ENCODE measurements at regions not wholly inside any gene's neighbourhood (a gene's known extent, or its start where the extent isn't known, plus 50 kb on each side); places are given as distances from the start of the nearest gene placed in this dataset.
"Not testable (repeated sequence)": the region's sequence is repeated elsewhere in the genome, so short reads cannot be mapped to it uniquely, and the experiment has no call there.

DNA sequence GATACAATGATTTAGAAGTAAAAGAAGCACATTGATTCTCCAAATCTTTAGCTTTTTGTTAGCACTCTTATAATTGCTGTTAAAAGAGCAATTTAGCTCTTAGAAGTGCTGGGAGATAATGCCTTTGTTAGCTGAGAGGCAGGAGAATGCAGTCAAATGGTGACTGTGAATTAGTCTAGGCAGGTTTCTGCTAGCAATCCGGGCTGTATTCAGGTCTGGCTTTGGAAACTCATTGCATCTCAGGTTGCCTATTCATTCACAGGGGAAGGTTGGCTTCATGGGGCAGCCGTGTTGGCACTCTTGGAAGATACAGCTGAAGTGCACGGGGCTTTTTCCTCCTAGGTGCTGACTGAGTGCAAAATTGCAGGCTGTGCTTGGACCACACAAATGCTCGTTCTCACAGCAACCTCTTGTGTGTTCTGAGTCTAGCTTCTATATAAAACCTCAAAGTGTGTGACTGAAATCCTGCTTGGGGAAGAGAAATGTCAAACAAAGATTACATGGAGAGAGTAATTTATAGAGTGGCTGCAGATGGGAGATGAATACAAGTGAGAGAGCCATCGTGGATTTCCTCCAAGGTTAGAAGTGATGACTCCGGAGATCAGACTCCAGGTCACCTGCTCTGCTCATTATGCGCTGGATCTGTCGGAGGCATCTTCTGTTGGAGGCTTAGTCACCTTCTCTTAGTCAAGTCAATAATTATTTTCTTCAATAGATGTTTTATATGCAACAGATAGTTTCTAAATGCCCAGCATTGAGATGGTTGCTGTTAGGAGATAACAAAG lies 167.8 kb downstream of the PMAIP1 start:
- DNase-seq (ENCODE audit: low read depth in 2 of 2, low spot score in 1 of 2), result no peak

DNA sequence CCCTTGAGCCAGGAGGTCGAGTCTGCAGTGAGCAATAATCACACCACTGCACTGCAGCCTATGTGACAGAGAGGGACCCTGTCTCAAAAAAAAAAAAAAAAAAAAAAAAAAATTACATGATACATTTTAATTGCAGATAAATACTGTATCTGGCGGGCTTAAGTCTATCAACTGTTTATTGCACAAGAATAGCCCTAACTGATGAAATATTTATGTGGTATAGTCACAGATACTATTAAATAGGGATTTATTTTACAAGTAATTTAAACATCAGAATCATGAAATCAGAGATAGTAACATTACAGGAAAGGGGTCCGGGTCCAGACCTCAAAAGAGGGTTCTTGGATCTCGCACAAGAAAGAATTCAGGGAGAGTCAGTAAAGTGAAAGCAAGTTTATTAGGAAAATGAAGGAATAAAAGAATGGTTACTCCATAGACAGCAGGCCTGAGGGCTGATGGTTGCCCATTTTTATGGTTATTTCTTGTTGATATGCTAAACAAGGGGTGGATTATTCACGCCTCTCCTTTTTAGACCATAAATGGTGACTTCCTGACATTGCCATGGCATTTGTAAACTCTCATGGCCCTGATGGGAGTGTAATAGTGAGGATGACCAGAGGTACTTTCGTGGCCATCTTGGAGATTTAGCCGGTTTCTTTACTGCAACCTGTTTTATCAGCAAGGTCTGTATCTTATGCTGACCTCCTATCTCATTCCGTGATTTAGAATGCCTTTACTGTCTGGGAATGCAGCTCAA lies 166.6 kb downstream of the PMAIP1 start:
- no peak for DNase-seq (ENCODE audit: low read depth in 2 of 2, low spot score in 1 of 2)

DNA sequence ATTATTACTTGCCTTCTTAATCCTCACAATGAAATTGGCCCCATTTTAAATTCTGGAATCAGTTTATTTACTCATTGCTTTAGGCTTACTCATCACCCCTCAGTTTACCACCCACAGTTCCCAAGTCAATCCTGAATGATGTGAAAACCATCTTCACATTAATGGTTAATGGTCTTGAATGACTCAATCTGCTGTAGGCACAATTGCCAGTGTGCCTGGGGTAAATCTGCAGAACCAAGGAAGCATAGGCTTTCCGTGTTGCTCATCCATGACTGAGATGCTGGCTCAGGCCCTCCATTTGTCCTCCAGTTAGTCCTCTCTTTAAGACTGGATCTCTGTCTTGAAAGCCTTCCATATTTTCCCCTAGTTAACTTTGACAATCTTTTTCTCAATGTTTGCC lies 164.5 kb downstream of the PMAIP1 start:
- no peak for DNase-seq (ENCODE audit: low read depth in 2 of 2, low spot score in 1 of 2)

DNA sequence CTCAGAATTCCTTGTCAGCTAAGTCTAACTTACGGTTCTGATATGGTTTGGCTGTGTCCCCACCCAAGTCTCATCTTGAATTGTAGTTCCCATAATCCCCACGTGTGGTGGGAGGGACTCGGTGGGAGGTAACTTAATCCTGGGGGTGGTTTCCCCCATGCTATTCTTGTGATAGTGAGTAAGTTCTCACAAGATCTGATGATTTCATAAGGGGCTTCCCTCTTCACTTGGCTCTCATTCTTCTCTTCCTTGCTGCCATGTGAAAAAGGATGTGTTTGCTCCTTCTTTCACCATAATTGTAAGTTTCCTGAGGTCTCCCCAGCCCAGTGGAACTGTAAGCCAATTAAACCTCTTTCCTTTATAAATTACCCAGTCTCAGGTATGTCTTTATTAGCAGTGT lies 163.0 kb downstream of the PMAIP1 start:
- DNase-seq (ENCODE audit: low read depth in 2 of 2, low spot score in 1 of 2), result not testable (repeated sequence)

DNA sequence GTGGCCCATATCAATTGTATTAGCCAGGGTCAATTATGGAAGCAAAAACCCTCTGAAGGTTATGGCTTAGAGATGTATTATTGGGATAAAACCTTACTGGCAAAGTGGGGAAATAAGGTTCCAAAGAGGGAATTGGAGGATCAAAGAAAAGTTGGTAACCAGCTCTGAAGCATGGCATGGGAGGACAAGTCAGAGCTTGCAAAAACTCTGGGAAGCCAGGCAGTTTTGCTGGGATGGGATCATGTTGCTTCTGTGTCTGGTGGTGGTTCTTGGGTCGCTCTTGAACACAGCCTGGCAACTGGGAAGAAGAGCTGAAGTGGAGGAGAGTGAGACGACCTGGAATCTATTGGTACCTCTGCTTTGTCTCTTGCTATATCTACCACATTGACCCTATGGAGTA lies 162.6 kb downstream of the PMAIP1 start:
- no peak for DNase-seq (ENCODE audit: low read depth in 2 of 2, low spot score in 1 of 2)

DNA sequence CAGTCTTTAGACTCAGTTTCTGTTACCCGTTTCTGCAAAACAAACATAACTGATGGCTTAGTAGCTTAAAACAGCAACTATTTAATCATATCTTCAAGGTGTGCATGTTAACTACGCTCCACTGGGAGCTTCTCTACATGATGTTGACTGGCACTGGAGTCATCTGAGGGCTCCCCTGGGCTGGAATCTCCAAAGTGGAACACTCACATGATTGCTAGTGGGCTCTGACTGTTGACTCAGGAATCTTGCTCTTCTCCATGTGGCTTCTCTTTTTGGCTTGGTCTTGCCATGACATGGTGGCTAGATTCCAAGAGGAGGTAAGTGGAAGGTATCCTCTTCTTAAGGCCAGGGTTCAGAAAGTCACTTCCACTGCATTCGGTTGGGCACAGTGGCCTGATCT lies 160.8 kb downstream of the PMAIP1 start:
- DNase-seq (ENCODE audit: low read depth in 2 of 2, low spot score in 1 of 2), result no peak

DNA sequence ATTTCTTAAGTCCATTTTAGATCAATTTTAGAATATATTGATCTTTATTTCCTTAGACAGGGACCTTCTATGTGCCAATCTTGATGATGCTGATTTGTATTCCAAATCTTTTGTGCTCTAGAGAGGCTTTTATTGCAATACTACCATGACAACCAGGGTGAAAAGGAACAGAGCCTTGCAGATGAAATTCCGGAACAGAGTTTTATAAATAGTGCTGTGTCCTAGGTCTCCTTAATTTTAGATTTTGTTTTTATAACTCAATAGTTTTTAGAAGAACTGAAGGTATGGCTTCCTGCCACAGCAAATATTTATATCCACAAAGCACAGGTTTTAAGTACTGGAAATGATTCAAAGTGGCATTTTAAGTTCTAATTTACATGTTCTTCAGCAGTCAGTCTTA lies 160.2 kb downstream of the PMAIP1 start:
- no peak for DNase-seq (ENCODE audit: low read depth in 2 of 2, low spot score in 1 of 2)

DNA sequence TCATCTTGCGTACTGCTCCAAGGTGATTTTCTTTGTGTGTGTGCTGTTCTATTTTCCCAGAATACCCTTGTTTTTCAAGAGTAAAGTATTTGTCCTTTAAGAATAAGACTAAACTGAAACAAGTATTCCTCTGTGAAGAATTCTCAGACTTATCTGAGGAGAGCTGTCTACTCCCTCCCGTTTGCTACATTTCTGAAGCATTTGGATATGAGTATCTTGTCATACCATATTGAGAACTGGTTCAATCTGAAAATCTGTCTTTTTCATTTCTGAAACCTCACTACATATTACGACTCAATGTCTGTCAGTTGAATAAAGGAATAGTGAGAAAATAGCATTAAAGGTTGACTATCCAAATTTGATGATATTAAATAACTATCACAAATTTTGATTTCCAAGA lies 159.4 kb downstream of the PMAIP1 start:
- no peak for DNase-seq (ENCODE audit: low read depth in 2 of 2, low spot score in 1 of 2)

DNA sequence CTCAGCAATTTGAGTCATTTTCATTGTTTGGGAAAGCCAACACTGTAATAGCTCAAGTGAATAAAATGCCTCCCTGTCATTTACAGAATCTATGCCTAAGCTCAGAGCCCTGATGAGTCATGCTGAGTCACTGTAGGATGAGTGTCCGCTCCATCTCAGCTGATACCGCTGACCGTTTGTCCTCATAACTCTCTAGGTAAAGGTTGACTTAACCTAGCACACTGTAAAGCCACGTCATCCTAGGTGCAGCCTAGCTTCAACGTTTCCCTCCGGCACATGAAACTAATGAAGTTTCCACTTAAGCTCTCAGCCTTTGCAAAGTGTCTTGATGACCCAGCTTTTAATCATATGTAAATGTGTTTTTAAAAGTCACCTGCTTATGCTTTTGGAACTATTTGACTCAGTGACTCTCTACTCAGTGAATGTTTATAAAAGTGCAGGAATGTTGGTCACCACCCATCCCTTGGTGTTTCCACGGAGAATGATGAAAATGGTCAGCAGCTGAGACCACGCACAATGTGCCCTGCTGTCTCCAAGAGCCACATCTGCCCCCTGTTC lies 154.0 kb downstream of the PMAIP1 start:
- no peak for DNase-seq (ENCODE audit: low read depth in 2 of 2, low spot score in 1 of 2)

DNA sequence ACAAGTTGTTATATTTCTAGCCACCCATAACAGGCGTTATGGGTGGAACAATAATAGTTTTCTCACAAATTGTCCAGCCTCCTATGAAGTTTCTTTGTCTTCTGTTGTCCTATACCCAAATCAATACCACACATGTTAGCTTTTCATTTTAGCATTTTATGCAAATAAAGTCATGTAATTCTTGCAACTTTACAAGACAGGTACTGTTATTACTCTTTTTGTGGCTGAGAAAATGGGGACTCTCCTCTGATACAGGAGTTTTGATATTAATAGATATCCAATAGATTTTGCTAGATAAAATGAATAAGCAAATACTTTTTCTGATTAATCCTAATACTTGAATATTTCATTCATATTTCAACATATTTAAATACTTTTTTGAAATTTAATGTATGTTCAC lies 151.0 kb downstream of the PMAIP1 start:
- no peak for DNase-seq (ENCODE audit: low read depth in 2 of 2, low spot score in 1 of 2)

DNA sequence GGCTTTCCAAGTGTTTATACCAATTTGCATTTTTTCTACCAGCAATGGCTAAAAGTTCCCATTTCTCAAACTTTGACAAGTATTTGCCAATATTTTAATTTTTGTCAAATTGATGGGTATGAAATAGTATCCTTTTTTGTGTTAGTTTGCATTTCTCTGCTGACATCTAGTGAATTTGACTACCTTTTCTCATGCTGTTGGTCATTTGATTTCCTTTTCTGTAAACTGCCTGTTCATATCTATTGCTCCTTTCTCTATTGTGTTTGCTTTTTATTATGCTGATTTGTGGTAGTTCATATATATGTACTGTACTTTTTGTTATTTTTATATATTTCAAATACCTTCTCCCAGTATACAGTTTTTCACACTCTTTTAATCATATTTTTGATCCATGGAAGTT lies 149.4 kb downstream of the PMAIP1 start:
- DNase-seq (ENCODE audit: low read depth in 2 of 2, low spot score in 1 of 2), result no peak

DNA sequence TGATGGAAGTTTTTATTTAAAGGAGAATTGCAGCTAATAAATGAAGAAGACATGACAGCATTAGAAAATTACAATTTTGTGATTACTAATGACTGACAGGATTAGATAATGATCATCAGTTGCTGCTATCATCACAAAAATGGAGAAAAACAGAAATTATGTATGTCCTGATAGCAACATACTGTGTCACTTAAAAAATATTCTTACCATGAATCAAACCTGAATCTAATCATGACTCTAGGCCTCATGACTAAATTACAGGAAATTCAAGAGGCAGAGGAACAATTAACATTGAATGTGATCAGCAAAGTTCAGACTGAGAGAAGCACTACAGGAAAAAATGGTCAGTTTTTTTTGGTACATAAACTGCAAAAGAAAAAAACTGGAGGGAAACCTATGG lies 147.8 kb downstream of the PMAIP1 start:
- DNase-seq (ENCODE audit: low read depth in 2 of 2, low spot score in 1 of 2), result no peak

DNA sequence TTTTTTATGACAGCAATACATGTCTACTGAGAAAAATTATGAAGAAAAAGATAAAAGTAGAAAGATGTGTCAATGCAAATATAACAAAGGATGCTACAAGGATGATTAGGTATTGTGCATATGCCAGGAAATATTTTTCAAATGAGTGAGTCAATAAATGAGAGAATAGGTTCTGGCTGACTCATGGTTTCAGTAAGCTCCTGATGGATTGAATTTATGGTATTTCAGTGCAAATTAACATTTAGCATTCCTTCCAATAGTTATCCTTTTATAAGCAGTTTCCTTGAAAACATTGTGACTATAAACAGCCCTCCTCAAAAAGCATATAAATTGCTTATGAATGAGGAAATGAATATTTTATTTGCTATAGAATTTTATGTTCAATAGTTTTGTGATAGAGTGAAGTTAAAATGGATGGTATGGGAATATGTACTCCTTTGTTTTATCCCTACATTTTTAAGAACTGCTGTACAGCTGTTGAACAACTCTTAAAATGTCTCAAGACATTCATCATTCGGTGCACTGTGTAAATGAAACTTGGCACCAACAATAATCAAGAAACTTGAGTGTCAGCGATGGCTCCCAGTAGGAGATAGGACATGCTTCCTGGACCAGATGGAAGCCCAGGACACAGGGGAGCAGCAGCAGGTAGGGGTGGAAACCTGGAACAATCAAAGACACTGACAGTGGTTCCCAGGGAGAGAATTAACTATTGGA lies 144.7 kb downstream of the PMAIP1 start:
- DNase-seq (ENCODE audit: low read depth in 2 of 2, low spot score in 1 of 2), result no peak

DNA sequence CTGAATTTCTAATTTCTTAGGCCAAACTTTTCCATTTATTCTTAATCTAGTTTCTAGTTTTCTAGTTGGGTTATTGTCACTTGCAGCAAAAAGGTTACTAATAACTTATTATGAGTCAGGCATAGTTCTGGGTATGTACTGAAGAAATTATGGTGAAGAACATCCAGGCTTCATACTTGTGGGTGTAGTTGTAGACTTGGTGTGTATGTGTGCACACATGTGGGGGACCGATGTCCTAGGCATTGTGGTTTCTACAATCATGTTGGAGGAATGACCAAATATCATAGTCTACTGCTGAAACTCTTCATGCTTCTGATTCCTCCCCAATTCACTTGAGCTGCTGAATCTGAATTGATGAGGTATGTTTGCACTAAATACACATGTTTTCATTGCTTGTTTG lies 141.2 kb downstream of the PMAIP1 start:
- no peak for DNase-seq (ENCODE audit: low read depth in 2 of 2, low spot score in 1 of 2)

DNA sequence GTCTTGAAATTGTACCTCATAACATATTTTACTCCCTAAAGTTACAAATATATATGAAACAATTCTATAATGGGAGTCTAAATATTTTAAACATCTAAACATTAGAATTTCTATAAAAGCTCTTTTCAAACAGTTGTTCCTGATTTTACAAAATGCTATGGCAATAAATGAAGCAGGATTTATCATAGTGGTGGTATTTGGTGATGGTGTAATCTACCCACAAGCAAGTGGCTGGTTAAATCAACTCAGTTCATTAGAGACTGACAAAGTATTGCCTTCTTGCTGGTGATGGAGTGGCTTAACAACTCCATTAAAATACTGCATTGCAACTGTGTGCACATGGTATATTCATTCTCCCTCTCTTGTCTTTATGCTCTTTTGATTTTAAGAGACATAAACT lies 138.9 kb downstream of the PMAIP1 start:
- DNase-seq (ENCODE audit: low read depth in 2 of 2, low spot score in 1 of 2), result no peak

DNA sequence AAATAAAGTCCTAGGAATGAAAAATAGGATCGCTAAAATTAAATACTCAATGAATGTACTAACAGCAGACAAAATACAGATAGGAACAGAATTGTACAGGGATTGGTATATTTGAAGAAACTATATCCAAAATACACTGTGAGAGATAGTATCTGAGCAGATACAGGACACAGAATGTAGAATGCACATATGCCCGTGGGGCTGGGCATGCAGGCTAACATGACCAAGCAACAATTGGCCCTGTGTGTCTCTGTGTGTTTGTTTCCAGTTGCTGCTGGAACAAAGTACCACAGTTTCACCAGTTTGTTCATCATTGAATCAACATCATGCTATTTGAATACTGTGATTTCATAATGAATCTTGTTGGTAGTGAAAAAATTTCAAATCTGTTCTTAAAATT lies 127.6 kb downstream of the PMAIP1 start:
- no peak for DNase-seq (ENCODE audit: low read depth in 2 of 2, low spot score in 1 of 2)

DNA sequence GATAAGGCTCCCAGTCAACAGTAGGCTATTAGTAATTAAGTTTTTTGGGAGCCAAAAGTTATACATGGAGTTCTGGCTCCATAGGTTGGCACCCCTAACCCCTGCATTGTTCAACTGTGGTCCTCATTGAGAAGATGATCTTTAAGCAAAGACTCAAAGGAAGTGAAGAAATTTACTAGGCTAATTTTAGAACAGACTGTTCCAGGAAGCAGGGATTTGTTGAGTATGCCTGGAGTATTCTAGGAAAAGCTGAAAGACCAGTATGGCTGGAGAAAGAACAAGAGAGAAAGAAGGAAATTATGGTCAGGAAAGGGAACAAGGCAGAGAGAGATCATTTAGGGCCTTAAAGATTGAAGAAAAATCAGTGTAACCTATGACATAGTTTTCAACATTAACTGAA lies 125.1 kb downstream of the PMAIP1 start:
- DNase-seq (ENCODE audit: low read depth in 2 of 2, low spot score in 1 of 2), result no peak

DNA sequence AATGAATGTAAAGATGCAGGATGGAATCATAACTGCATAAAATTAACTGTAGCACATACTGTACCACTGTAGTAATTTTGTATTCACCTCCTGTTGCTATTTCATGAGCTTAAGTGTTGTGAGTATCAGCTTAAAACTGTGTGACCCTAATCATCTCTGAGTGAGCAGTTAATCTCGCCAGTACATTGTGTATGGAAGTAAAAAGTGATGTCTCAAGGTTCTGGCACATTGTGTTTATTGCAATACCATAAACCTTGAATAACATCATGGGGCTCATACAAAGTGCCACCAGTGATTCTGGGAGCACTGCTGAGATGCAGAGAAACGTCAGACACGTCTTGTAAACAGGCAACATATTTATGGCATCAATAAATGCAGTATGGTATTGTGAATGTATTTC lies 124.5 kb downstream of the PMAIP1 start:
- DNase-seq (ENCODE audit: low read depth in 2 of 2, low spot score in 1 of 2), result no peak

DNA sequence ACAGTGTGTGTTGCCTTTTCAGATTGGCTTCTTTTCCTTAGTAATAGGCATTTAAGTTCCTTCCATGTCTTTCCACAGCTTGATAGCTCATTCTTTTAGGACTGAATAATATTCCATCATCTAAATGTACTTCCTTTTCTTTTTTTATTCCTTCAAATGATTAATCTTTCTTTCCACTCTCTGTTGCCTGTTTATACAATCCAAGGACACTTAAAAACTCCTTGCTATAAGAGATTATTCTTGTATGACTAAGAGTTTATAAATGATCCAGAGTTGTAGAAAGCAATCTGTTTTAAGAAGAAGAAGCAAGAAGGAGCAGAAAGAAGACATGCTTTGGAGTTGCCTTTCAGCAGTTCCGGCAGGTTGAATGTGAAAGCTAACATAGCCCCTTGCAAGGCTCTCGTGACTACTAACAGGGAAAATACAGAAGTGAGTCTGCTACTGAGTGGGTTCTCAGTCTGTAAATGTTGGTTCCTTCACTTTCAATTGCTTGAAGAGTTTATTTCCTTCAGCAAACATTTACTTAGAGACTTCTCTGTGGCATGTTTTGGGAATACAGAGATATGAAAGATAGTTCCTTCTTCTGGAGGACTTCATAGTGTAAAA lies 123.0 kb downstream of the PMAIP1 start:
- DNase-seq (ENCODE audit: low read depth in 2 of 2, low spot score in 1 of 2), result no peak

DNA sequence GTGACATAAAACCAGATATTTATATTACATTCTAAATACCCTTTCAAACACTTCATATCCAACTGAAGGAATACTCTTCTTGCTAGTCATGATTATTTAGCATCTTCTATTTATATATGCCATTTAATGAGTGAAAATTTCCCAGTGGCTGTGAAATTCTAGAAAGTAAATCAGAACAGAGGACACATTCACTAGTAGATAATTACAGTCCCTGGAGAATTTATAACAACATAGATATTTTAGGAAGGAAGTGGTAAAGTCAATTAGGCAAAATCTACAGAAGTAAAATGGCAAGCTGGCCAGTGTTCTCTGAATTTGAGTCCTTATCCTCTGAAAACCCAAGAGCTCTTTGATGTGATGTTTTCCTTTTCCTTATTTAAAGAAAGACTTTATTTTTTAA lies 121.8 kb downstream of the PMAIP1 start:
- DNase-seq (ENCODE audit: low read depth in 2 of 2, low spot score in 1 of 2), result no peak

DNA sequence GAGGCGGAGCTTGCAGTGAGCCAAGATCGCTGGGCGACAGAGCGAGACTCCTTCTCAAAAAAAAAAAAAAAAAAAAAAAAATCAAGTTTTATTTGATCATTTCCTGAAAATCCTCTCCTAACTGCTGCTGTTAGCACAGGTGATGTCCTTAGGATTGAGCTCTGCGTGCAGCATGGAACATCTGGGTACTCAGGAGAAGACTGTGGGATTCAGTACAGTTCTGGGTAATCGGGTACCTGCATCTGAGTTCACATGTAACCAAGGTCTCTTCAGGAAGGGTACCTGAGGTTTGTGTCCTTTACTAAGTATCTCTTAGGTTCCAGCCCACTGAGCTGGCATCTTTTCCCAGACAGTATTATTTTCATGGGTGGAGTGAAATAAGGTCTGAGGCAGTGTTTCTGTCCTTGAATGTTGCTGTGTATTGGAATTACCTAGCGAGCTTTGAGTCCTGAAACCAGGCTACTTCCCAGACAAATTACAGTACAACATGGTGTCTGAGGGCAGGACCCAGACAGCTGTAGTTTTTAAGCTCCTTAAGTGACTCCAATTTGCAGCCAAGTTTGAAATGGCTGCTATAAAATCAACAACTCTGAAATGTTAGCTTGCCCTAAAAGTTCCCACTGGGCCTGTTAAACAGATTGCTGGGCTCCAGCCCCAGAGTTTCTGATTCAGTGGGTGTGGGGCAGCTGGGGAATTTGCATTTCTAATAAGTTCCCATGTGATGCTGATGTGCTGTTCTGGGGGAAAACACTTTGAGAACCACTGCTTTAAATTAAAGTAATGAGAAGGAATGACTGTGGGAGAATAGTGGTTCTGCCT lies 120.5 kb downstream of the PMAIP1 start:
- no peak for DNase-seq (ENCODE audit: low read depth in 2 of 2, low spot score in 1 of 2)
